Osteoblast (primary cell): ENCODE measurements at regions not wholly inside any gene's neighbourhood (a gene's known extent, or its start where the extent isn't known, plus 50 kb on each side); places are given as distances from the start of the nearest gene placed in this dataset.

Source experiments
- DNase-seq: peaks from one replicate; pipeline ENCODE4 v3.0.0; 2011; ENCODE audit warnings: low spot score, mixed read lengths; ENCODE audit not compliant: insufficient read length; ENCODE audit errors: missing footprints
- H2AFZ ChIP-seq: 2 replicates; pipeline ENCODE4 v1.6.0; 2011; ENCODE audit warnings: mild to moderate bottlenecking, low read length
- H3K27ac ChIP-seq: 2 replicates; pipeline ENCODE4 v1.5.1; 2011; ENCODE audit warnings: mild to moderate bottlenecking, low read depth, low read length, moderate library complexity
- H3K27me3 ChIP-seq: 2 replicates; pipeline ENCODE4 v1.6.0; 2012; ENCODE audit warnings: mild to moderate bottlenecking, control low read depth, inconsistent platforms, low read length, moderate library complexity; ENCODE audit not compliant: insufficient read depth
- H3K36me3 ChIP-seq: 2 replicates; pipeline ENCODE4 v1.5.1; 2011; ENCODE audit warnings: mild to moderate bottlenecking, low read length, control low read depth, moderate library complexity; ENCODE audit not compliant: insufficient read depth
- H3K4me1 ChIP-seq: 2 replicates; pipeline ENCODE4 v1.5.1; 2011; ENCODE audit warnings: mild to moderate bottlenecking, low read length, control low read depth, moderate library complexity; ENCODE audit not compliant: insufficient read depth
- H3K4me2 ChIP-seq: 2 replicates; pipeline ENCODE4 v1.6.0; 2011; ENCODE audit warnings: mild to moderate bottlenecking, low read length; ENCODE audit not compliant: insufficient read depth
- H3K4me3 ChIP-seq: fragments of 200-600 bp; sonication (generic); 3 replicates; pipeline ENCODE4 v1.5.1; 2012; ENCODE audit warnings: mild to moderate bottlenecking, low read length, inconsistent platforms; ENCODE audit not compliant: insufficient read depth
- H3K79me2 ChIP-seq: 2 replicates; pipeline ENCODE4 v1.6.0; 2012; ENCODE audit warnings: mild to moderate bottlenecking, low read length, control low read depth, inconsistent platforms; ENCODE audit not compliant: insufficient read depth
- H3K9me3 ChIP-seq: 2 replicates; pipeline ENCODE4 v1.5.1; 2011; ENCODE audit warnings: low read depth, low read length, control low read depth
- H4K20me1 ChIP-seq: 2 replicates; pipeline ENCODE4 v1.6.0; 2012; ENCODE audit warnings: mild to moderate bottlenecking, low read length, control low read depth; ENCODE audit not compliant: insufficient read depth
- CTCF ChIP-seq: IDR thresholded peaks from 2 replicates; pipeline ENCODE4 v1.5.1; 2011; ENCODE audit warnings: mild to moderate bottlenecking, low read depth, low read length, moderate library complexity; ENCODE audit errors: extremely low read depth

- peaks cover 4% of the 10 kb centered on the region for H3K4me1 ChIP-seq
- no peaks in the 10 kb centered on the region for H3K36me3 ChIP-seq
- H2AFZ ChIP-seq, result no peak overlapping the region
- no peak overlapping the region for H3K27ac ChIP-seq
- no peaks in the 10 kb centered on the region for H3K79me2 ChIP-seq
- H3K4me3 ChIP-seq, result no peak overlapping the region
- no peaks in the 10 kb centered on the region for H3K27me3 ChIP-seq
- no peaks in the 10 kb centered on the region for H4K20me1 ChIP-seq
- no peak for TF ChIP-seq CTCF
- no peaks in the 10 kb centered on the region for H3K9me3 ChIP-seq
- no peak overlapping the region for H3K4me2 ChIP-seq
- no peak for DNase-seq
These were observed 320.1 kb downstream of the PTTG2 start for GRCh38 chr4:38280323-38280706.

GRCh38 chr4:38281371-38282071, 321.3 kb downstream of the PTTG2 start:
- Histone ChIP-seq H2AFZ (no peak overlapping the region), H4K20me1 (no peaks in the 10 kb centered on the region), H3K4me2 (no peak overlapping the region), H3K79me2 (no peaks in the 10 kb centered on the region), H3K36me3 (no peaks in the 10 kb centered on the region), H3K27me3 (no peaks in the 10 kb centered on the region), H3K27ac (no peak overlapping the region), H3K4me1 (peaks cover 4% of the 10 kb centered on the region), H3K9me3 (no peaks in the 10 kb centered on the region), H3K4me3 (no peak overlapping the region)
- DNase-seq, result no peak
- no peak for TF ChIP-seq CTCF

GRCh38 chr4:38283724-38284123, 323.5 kb downstream of the PTTG2 start:
- Histone ChIP-seq H3K27me3 (peaks cover 2% of the 10 kb centered on the region), H3K27ac (no peak overlapping the region), H3K9me3 (no peaks in the 10 kb centered on the region), H2AFZ (no peak overlapping the region), H3K4me3 (no peak overlapping the region), H3K4me1 (peaks cover 4% of the 10 kb centered on the region), H4K20me1 (no peaks in the 10 kb centered on the region), H3K79me2 (no peaks in the 10 kb centered on the region), H3K36me3 (no peaks in the 10 kb centered on the region), H3K4me2 (no peak overlapping the region)
- DNase-seq, result no peak
- no peak for TF ChIP-seq CTCF

GRCh38 chr4:38284294-38285030, 324.3 kb downstream of the PTTG2 start:
- TF ChIP-seq CTCF, result no peak
- DNase-seq, result no peak
- no peak overlapping the region for H3K4me3 ChIP-seq

More at GRCh38 chr4:38284294-38285030, 324.3 kb downstream of the PTTG2 start:
- Histone ChIP-seq H3K27ac (no peak overlapping the region), H3K27me3 (peaks cover 2% of the 10 kb centered on the region), H3K4me1 (peaks cover 4% of the 10 kb centered on the region), H3K9me3 (no peaks in the 10 kb centered on the region), H2AFZ (no peak overlapping the region), H4K20me1 (no peaks in the 10 kb centered on the region), H3K4me2 (no peak overlapping the region), H3K79me2 (no peaks in the 10 kb centered on the region), H3K36me3 (no peaks in the 10 kb centered on the region)
